ENCODE measurements at regions not wholly inside any gene's neighbourhood (a gene's known extent, or its start where the extent isn't known, plus 50 kb on each side); places are given as distances from the start of the nearest gene placed in this dataset.

GRCh38 chr11:112785149-112785548 is 176.1 kb upstream of the NCAM1 start:
- H3K9me3 ChIP-seq (ENCODE audit: control insufficient read depth, insufficient read depth, low read depth, low read length) = no peaks in the 10 kb centered on the region
- no peaks in the 10 kb centered on the region for H3K36me3 ChIP-seq (ENCODE audit: control insufficient read depth, insufficient read depth, low read length)
- in situ Hi-C loops (cut with HindIII; ENCODE audit: low pct_unique_long_range_greater_than_20kb, low sequenced_read_pairs) (no loop called here), intact Hi-C loops (cut with micrococcal nuclease; ENCODE audit: unreplicated experiment) (no loop called here)
- no TSS peak for BruUV-seq (replicated peaks)
- DNase-seq (ENCODE audit: low read depth, low spot score) = no peak
- no peak overlapping the region for H3K4me3 ChIP-seq (ENCODE audit: low read depth in 2 of 2, low read length in 2 of 2)
- ChIA-PET CTCF (no interaction called here), POLR2A (no interaction called here)
- TF ChIP-seq SIN3A (IDR thresholded peaks at IDR 0.05; ENCODE audit: borderline replicate concordance, insufficient read depth, low read depth, low read length) = no peak
- TF ChIP-seq, protein P1, sequence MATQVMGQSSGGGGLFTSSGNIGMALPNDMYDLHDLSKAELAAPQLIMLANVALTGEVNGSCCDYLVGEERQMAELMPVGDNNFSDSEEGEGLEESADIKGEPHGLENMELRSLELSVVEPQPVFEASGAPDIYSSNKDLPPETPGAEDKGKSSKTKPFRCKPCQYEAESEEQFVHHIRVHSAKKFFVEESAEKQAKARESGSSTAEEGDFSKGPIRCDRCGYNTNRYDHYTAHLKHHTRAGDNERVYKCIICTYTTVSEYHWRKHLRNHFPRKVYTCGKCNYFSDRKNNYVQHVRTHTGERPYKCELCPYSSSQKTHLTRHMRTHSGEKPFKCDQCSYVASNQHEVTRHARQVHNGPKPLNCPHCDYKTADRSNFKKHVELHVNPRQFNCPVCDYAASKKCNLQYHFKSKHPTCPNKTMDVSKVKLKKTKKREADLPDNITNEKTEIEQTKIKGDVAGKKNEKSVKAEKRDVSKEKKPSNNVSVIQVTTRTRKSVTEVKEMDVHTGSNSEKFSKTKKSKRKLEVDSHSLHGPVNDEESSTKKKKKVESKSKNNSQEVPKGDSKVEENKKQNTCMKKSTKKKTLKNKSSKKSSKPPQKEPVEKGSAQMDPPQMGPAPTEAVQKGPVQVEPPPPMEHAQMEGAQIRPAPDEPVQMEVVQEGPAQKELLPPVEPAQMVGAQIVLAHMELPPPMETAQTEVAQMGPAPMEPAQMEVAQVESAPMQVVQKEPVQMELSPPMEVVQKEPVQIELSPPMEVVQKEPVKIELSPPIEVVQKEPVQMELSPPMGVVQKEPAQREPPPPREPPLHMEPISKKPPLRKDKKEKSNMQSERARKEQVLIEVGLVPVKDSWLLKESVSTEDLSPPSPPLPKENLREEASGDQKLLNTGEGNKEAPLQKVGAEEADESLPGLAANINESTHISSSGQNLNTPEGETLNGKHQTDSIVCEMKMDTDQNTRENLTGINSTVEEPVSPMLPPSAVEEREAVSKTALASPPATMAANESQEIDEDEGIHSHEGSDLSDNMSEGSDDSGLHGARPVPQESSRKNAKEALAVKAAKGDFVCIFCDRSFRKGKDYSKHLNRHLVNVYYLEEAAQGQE (IDR thresholded peaks at IDR 0.05; ENCODE audit: insufficient read depth in 1 of 2, low read depth in 2 of 2, low read length in 1 of 2) = no peak
- TF ChIP-seq TCF7L2 (IDR thresholded peaks at IDR 0.05; ENCODE audit: low read depth, low read length) = no peak
- TF ChIP-seq, protein P2, sequence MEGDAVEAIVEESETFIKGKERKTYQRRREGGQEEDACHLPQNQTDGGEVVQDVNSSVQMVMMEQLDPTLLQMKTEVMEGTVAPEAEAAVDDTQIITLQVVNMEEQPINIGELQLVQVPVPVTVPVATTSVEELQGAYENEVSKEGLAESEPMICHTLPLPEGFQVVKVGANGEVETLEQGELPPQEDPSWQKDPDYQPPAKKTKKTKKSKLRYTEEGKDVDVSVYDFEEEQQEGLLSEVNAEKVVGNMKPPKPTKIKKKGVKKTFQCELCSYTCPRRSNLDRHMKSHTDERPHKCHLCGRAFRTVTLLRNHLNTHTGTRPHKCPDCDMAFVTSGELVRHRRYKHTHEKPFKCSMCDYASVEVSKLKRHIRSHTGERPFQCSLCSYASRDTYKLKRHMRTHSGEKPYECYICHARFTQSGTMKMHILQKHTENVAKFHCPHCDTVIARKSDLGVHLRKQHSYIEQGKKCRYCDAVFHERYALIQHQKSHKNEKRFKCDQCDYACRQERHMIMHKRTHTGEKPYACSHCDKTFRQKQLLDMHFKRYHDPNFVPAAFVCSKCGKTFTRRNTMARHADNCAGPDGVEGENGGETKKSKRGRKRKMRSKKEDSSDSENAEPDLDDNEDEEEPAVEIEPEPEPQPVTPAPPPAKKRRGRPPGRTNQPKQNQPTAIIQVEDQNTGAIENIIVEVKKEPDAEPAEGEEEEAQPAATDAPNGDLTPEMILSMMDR (IDR thresholded peaks at IDR 0.05) = no peak
- no peak for TF ChIP-seq POLR2AphosphoS5 (IDR thresholded peaks at IDR 0.05; ENCODE audit: low read depth, low read length)
- no peak overlapping the region for H3K27ac ChIP-seq (ENCODE audit: low read length)
- H3K27me3 ChIP-seq (ENCODE audit: control insufficient read depth, insufficient read depth, low read length) = peaks cover 15% of the 10 kb centered on the region
- ATAC-seq = no peak
- no peaks in the 10 kb centered on the region for H3K4me1 ChIP-seq (ENCODE audit: control insufficient read depth, insufficient read depth, low read length)

GRCh38 chr11:112785719-112786118 is 175.5 kb upstream of the NCAM1 start:
- in situ Hi-C loops (cut with HindIII; ENCODE audit: low pct_unique_long_range_greater_than_20kb, low sequenced_read_pairs) = no loop called here
- TF ChIP-seq, protein P2 (IDR thresholded peaks at IDR 0.05) = no peak
- TF ChIP-seq SIN3A (IDR thresholded peaks at IDR 0.05; ENCODE audit: borderline replicate concordance, insufficient read depth, low read depth, low read length) (no peak), POLR2AphosphoS5 (IDR thresholded peaks at IDR 0.05; ENCODE audit: low read depth, low read length) (no peak), TCF7L2 (IDR thresholded peaks at IDR 0.05; ENCODE audit: low read depth, low read length) (no peak)
- TF ChIP-seq, protein P1 (IDR thresholded peaks at IDR 0.05; ENCODE audit: insufficient read depth in 1 of 2, low read depth in 2 of 2, low read length in 1 of 2) = no peak
- H3K4me1 ChIP-seq (ENCODE audit: control insufficient read depth, insufficient read depth, low read length) = no peaks in the 10 kb centered on the region
- ATAC-seq (no peak), DNase-seq (ENCODE audit: low read depth, low spot score) (no peak)
- BruUV-seq (replicated peaks) = no TSS peak
- CTCF ChIA-PET = no interaction called here
- H3K4me3 ChIP-seq (ENCODE audit: low read depth in 2 of 2, low read length in 2 of 2) = no peak overlapping the region
- POLR2A ChIA-PET = no interaction called here
- H3K27ac ChIP-seq (ENCODE audit: low read length) = no peak overlapping the region
- no peaks in the 10 kb centered on the region for H3K9me3 ChIP-seq (ENCODE audit: control insufficient read depth, insufficient read depth, low read depth, low read length)
- no peaks in the 10 kb centered on the region for H3K36me3 ChIP-seq (ENCODE audit: control insufficient read depth, insufficient read depth, low read length)
- intact Hi-C loops (cut with micrococcal nuclease; ENCODE audit: unreplicated experiment) = no loop called here
- peaks cover 15% of the 10 kb centered on the region for H3K27me3 ChIP-seq (ENCODE audit: control insufficient read depth, insufficient read depth, low read length)
